ENCODE measurements at regions not wholly inside any gene's neighbourhood (a gene's known extent, or its start where the extent isn't known, plus 50 kb on each side); places are given as distances from the start of the nearest gene placed in this dataset.

- no peak overlapping the region for H3K4me3 ChIP-seq
- no peaks in the 10 kb centered on the region for H3K9me3 ChIP-seq (replicated peaks)
- no peak for TF ChIP-seq CTCF (IDR thresholded peaks at IDR 0.05; ENCODE audit: borderline replicate concordance)
- intact Hi-C loops (cut with micrococcal nuclease) = no loop called here
- H3K36me3 ChIP-seq = no peaks in the 10 kb centered on the region
- H3K27me3 ChIP-seq (ENCODE audit: low read depth) = no peaks in the 10 kb centered on the region
- DNase-seq = no peak
- no peaks in the 10 kb centered on the region for H3K4me1 ChIP-seq
- H3K27ac ChIP-seq (replicated peaks) = no peak overlapping the region
These were observed 555.9 kb downstream of the C6orf118 start for GRCh38 chr6:164753517-164753916.

GRCh38 chr6:164751395-164751794 is 558.0 kb downstream of the C6orf118 start:
- H3K9me3 ChIP-seq (replicated peaks) = no peaks in the 10 kb centered on the region
- no peak for TF ChIP-seq CTCF (IDR thresholded peaks at IDR 0.05; ENCODE audit: borderline replicate concordance)
- H3K27ac ChIP-seq (replicated peaks) = no peak overlapping the region
- no peaks in the 10 kb centered on the region for H3K27me3 ChIP-seq (ENCODE audit: low read depth)
- H3K4me3 ChIP-seq = no peak overlapping the region
- DNase-seq = no peak
- no peaks in the 10 kb centered on the region for H3K36me3 ChIP-seq
- intact Hi-C loops (cut with micrococcal nuclease) = no loop called here
- no peaks in the 10 kb centered on the region for H3K4me1 ChIP-seq

DNA sequence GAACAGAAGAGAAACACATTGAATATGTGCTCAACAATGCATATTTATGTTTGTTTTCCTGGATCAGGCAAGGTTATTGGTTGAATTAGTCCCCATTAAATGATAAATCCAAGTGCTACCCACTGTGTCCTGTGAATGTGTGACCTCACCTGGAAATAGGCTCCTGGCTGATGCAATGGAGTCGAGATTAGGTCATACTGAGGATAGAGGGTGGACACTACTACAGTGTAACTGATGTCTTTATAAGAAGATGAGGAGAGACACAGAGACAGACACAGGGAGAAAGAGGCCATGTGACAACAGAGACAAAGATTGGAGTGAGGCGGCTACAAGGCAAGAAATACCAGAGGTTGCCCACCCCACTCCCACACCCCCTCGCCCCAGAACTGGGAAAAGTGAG is 559.3 kb downstream of the C6orf118 start:
- Histone ChIP-seq H3K36me3 (no peaks in the 10 kb centered on the region), H3K4me3 (no peak overlapping the region), H3K4me1 (no peaks in the 10 kb centered on the region), H3K27ac (replicated peaks) (no peak overlapping the region), H3K27me3 (ENCODE audit: low read depth) (no peaks in the 10 kb centered on the region), H3K9me3 (replicated peaks) (no peaks in the 10 kb centered on the region)
- no peak for TF ChIP-seq CTCF (IDR thresholded peaks at IDR 0.05; ENCODE audit: borderline replicate concordance)
- intact Hi-C loops (cut with micrococcal nuclease) = no loop called here
- no peak for DNase-seq

DNA sequence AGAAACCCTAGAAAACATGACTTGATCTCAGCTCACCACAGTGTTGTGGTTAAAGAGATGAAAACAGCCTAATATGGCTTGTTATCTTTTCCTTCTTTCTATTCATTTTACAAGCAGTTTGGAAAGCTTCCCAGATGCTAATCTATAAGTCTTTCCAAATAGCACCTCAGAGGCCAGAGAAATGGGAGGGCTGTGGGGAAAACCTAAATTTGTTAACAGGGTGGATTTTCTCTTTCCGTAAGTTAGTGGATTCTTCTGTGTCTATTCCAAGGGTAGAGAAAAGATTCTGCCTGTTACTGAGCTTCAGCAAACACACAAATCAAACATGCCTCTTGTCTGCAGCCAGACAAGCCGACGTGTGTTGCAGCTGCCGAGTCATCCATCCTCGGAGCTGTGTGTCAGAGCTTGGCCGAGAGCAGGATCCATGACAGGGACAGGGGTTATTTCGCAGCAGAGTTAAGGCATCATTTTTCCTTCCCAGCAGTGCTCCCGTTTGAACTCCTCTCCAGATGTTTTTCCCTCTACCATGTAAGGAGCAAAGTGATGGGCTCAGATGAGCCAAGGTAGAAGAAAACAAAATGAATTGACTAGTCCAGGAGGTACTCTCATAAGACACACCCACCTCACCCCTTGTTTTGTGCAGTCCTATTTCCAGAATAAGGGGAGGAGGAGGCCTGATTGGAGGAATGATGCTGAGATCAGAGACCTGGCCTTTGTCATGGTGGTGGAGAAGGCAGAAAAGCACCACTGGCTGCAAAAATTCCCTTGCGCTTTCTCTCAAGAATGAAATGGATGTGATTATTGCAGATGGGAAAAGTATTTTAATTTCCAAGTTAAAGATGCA is 560.0 kb downstream of the C6orf118 start:
- Histone ChIP-seq H3K4me3 (no peak overlapping the region), H3K27me3 (ENCODE audit: low read depth) (no peaks in the 10 kb centered on the region), H3K36me3 (no peaks in the 10 kb centered on the region), H3K4me1 (no peaks in the 10 kb centered on the region), H3K27ac (replicated peaks) (no peak overlapping the region), H3K9me3 (replicated peaks) (no peaks in the 10 kb centered on the region)
- peak; percentile 25 for DNase-seq
- no peak for TF ChIP-seq CTCF (IDR thresholded peaks at IDR 0.05; ENCODE audit: borderline replicate concordance)
- intact Hi-C loops (cut with micrococcal nuclease) = no loop called here

DNA sequence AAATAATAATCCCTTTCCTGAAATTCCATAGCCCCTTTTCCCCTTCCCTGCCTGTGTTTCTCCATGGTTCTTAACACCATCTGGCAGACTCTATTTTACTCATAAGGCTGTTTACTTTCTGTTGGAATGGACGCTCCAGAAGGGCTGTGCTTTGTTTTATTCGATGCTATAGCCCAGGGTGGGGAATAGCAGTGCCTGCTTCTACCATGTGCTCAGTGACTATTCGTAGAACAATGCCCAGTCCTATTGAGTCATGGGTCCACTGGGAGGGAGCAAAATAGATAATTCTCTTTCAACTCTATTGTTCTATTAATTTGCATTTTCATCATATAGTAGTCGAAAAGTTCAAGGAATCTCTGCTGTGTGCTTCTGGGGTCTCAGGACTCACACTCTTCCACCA is 565.1 kb downstream of the C6orf118 start:
- Histone ChIP-seq H3K27me3 (ENCODE audit: low read depth) (peaks cover 6% of the 10 kb centered on the region), H3K4me3 (no peak overlapping the region), H3K4me1 (no peaks in the 10 kb centered on the region), H3K27ac (replicated peaks) (no peak overlapping the region), H3K36me3 (no peaks in the 10 kb centered on the region), H3K9me3 (replicated peaks) (no peaks in the 10 kb centered on the region)
- DNase-seq = no peak
- intact Hi-C loops (cut with micrococcal nuclease) = no loop called here
- TF ChIP-seq CTCF (IDR thresholded peaks at IDR 0.05; ENCODE audit: borderline replicate concordance) = no peak

Measured in left ventricle myocardium inferior (tissue), 1 donor.